EH (cell line): ENCODE measurements at regions not wholly inside any gene's neighbourhood (a gene's known extent, or its start where the extent isn't known, plus 50 kb on each side); places are given as distances from the start of the nearest gene placed in this dataset.
"Not testable (repeated sequence)": the region's sequence is repeated elsewhere in the genome, so short reads cannot be mapped to it uniquely, and the experiment has no call there.

Experiments
- DNase-seq: peaks from one replicate; pipeline ENCODE4 v3.0.0-alpha.2; 2015; ENCODE audit warnings: low read depth

DNA sequence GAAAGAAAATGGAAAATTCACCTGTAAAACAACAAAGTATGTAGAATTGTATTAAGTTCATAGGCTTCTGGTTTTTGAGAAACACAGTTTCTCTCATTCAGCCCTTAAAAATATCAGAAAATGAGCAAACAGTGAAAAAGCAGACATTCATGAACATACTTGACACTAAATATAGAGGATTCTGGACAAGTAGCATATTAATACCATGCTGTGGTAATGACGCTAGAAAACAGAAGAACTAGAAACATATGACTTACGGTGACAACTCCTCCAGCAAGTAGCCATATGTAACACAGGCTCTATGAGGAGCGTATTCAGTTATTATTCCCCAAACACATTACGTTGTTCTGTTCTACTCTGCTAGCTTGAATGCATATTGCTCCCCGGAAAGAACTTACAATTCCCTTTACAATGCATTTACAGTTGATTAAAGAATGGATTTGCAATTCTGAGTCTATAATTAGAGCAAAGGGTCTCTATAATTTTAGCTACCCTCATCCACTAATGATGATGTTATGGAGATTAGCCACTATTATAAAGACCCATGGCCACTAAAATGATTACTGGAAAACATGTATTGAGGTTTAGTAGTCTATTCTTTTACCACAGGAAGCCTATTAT, 672.1 kb downstream of the EFNB2 start:
- DNase-seq: no peak

DNA sequence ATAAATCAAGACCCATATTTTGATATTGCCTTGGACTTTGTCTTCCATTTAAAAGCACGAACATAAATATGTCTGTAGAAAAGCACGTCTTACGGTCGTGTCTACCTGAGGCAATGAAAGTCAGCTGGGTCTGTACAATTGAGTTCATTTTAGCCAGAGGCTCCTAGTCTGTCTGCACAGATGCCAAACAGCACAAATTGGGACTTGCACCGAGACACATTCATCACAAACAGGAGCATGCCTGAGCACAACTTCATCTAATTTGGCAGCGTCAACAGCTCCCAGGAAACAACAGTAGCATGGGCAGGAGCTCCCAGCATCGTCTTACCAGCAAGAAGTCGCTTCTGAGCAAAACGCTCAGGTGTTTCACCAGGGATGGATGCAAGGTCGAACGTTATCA, 687.0 kb downstream of the EFNB2 start:
- DNase-seq: no peak

DNA sequence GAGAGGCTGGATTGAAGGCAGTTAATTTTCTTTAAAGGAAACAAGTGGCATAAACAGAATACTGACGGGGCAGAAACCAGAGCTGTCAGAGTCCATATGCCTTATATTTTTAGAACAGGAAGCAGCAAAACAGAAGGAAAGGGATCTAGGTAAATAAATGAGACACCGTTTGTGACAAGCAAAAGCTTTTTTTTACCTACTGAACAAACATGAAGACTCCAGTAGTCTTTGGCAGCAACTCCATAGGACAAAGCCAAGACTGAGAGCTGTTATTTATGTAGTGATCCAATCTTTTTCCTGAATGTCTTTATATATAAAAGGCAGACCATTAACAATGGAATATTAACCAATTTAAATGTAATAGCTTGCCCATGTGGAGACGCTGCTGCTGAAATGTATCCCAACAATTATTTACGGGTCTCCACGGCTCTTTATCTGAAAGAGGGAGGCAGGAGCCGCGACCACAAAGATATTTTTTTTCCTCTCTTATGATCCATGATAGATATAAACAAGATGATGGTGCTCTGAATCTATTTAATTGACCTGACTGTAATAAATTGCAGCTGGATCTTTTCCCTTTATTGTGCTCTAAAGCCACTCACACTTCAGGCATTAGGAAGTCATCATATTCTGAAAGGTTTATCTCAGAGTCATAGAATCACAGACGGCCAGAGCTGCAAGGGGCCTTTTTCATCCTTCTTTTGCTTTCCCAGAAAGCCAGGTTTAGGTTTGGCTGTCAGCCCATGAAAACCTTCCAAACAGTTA, 687.8 kb downstream of the EFNB2 start:
- DNase-seq: no peak

DNA sequence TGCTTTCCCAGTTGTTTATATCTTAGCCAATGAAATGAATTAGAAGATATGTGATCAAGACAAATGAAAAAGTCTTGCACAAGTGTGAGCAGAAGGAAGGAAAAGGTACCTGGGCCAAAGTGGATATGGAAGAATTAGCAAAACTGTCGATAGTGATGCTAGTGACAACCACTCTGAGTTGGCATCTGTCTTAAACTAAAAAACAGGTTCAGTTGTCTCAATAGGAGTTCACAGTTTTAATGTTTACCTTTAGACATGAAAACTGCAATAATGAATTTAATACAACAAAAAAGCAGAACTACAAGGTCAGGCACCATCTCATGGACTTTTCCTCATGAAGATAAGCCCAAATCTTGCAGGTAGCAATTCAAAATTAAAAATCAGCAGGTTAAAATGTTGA, 688.5 kb downstream of the EFNB2 start:
- DNase-seq: no peak

DNA sequence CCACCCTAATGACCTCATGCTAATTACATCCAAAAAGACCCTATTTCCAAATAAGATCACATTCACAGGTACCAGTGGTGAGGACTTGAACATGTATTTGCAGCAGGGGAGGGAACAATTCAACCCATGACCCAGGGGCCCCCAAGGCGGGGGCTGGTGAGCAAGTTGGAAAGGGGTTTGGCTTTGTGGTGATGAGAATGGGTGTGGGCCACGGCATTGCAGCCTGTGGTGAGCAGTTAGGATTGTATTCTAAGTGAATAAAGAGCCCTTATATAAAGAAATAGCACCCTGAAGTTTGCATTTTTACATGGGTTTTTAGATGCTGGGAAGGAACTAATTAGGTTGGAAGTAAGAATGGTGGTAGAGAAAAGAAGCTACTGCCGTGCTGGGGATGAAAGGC, 694.2 kb downstream of the EFNB2 start:
- DNase-seq: no peak

DNA sequence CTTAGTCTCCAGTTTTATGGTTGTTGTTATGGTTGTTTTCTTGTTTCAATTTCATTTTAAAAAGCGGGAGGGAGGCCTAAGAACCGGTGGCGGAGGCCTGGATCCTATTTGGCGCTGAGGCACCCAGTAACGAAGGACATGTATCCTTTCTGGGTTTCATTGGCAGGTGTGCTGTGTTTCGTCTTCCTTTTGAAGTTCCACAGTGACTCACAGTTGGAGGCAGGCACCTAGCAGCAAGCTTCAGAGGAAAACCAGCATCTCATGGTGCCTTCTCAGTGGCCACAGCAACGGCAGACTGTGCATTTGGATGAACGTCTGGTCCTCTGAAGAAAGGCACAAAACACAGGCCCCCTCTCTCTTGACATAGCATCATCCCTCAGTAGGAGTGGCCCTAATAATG, 697.2 kb downstream of the EFNB2 start:
- no peak for DNase-seq

DNA sequence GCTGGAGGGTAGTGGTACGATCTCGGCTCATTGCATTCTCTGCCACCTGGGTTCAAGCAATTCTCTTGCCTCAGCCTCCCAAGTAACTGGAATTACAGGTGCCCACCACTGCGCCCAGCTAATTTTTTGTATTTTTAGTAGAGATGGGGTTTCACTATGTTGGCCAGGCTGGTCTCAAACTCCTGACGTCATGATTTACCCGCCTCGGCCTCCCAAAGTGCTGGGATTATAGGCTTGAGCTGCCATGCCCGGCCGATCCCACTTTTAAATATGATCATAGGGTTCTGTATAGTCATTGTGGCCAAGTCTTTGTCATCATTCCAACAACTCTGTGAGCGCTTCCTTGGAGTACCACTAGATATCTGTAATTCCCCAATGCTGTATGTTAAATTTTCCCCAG, 698.2 kb downstream of the EFNB2 start:
- not testable (repeated sequence) for DNase-seq

DNA sequence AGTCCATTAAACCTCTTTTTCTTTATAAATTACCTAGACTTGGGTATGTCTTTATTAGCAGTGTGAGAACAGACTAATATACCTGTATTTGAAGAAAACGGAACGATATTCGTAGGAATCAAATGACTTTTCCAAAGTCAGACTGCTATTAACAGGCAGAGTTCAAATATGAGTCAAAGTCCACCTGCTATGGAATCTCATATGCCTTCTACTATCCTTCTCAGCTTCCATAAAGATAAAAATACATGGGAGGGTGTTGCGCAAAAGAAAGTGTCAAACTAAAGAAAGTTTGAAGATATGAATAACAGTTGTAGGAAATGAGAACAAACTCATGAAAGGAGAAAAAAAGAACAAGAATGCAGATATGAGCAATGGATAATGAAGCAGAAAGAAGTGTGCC, 704.6 kb downstream of the EFNB2 start:
- DNase-seq: no peak

DNA sequence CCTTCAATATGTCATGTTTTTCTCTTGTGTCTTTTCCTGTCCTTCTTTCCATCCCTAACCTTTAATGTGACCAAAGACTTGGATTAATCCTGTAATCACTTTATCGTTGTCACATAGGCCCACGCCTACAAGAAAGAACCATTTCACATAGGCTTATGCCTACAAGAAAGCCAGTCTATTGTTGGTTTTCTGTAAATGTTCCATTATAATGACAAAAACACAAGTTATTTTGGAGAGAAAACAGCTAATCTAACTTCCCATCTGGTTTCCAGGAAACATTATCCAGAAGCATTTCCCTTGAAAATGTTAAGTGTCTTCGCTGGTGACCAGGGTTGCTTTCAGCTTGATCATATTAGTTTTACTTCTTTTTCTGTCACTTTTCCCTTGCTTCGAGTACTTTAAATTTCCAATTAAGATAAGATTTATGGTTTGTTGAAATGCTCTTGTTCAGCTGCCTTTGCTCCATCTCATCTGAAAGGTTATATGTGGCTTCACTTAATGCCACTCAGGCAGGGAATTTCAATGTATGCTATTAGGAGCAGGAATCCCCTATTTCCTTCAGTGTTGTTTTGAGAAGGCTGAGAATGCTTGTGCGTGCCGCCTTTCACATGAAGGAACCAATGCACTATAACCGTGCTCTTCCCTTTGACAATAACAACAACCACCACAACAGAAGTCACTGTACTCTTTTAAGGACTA, 708.2 kb downstream of the EFNB2 start:
- no peak for DNase-seq

DNA sequence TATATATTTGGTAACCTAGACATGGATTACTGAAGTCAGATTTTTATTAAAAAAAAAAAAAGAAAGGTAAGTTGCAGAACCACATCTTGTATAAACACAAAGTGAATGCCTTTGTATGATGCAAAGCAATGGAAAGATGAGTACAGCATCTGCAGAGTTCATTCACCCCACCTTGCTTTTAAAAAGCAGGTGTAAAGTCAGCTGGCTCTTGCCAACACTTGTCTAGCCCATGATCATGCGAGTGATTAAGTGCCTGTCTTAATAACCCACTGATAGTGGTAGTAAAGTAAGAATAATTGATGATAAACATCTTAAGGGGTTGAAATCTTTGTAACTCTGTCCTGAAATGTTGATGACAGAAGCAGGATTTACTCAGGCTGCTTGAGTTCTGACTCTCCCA, 710.4 kb downstream of the EFNB2 start:
- DNase-seq: no peak

DNA sequence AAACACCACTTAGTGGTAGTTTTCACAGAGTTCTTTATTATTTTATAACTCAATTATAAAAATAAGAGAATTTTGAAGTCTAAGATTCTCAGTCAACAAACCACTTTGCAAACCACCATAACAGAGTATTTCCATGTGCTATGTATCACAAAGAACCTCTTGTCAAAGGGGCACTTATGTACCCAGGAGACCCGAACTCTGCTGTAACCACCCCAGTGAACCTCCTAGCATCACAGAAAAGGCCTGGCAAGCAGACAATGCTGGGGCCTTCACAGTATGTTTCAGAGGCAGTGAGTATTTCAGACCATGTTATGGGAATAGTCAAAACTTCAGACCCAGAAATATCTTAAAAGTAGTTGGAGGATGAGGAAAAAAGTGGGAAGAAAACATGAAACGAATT, 714.1 kb downstream of the EFNB2 start:
- no peak for DNase-seq

DNA sequence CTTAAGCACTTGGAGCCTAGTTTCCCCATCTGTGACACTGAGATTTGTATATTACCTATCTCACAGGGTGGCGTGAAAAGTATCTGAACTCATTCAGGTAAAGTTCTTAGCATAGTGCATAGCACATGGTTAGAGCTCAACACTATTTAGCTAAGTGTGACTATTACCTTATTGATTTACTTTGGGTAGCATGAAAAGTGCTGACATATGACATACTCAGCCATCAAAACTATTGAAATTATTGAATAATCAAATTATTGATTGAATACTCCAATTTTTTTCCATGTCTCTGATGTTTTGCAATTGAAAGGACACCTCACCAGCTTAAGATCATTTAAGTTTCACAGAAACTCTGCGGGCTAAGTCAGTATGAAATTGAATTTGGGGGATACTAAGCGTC, 715.0 kb downstream of the EFNB2 start:
- DNase-seq: no peak

DNA sequence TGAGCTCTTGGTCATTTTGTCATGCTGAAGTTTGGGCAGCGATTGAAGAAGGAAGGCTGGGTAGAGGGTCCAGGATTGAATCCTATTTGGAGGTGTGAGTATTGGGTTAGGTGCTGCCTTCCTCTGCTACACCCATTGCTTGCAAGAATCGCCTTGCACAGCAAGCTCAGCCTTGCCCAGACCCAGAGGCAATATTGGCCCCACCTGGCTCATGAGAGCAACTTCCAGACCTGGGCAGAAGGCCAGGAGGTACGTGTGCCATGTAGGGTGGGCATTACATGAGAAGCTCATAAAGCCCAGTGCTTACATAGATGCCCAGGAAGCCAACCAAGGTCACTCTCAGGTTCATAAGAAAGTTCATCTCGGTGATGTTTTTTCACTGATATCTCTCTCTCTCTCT, 718.0 kb downstream of the EFNB2 start:
- no peak for DNase-seq

DNA sequence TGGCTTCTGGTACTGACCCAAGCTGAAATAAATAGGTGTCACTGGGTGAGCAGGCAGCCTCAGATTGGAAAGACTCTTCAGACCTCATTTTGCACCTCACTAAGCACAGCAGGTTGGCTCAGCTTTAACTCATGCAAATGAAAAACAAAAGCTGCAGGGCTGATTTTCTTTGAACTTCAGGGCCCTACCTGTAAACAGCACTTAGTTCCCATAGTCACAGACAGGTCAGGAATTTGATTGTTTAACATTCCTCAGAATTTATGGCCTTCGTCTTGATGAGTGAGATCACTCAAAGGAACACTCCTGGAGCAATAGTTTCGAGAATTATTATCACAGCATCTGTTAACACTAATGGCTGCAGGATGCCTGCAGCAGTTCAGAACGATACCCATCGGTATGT, 718.5 kb downstream of the EFNB2 start:
- no peak for DNase-seq

DNA sequence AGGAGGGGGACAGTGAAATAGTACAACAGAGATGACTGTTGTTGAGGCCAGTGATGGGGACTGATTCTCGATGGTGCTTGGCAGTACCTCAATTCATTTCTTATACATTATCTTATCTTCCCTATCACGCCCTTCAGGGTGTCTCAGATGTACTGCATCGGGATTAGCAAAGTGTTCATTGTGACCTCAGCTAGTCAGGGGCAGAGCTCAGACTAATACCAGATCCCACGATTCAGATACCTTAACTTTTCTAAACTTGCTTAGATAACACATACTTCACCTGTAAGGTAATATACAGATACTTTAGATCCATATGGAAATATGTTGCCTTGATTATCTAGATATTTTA, 720.6 kb downstream of the EFNB2 start:
- DNase-seq: no peak

DNA sequence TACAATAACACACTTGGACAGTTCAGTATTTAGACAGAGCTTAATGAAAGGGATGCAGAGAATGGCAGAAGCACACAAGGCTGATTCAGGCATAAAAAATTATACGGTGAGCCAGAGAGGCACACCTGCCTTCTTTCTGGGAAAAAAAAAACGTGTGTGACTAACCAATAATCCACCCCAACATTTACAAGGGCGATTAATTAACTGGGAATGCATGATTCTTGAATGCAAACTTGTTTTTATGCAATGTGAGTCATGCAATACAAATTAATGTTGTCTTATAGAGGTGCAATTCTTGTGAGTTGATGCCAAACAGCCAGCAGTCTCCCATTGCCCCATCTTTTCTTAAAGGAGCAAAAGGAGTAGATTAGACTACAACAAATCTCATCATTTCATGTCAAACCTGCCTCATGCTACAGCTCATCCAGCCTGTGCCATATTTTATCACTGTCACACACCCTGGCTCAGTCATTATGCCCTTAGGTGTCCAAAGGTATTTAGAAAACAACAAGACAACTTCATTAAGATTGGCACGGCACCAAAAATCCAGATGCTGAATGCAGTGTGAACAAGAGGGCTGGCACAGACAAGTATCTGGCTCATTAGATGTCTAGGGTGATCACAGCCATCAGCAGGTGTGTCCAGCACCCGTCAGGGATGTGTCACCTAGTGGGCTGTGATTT, 721.1 kb downstream of the EFNB2 start:
- no peak for DNase-seq

DNA sequence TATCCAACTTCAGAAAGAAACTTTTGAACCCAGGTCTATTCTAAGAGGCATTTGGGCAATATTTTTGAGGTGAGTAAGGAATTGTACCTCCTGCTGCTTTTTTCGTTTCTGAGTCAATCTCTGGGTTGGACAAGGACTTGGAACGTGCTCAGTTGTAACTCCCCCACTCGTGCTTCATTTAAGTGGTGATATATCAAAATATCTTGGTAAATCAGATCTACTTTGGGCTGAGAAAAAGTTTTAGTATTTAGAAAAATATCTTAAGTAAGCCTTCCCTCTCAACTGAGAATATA, 728.9 kb downstream of the EFNB2 start:
- no peak for DNase-seq

DNA sequence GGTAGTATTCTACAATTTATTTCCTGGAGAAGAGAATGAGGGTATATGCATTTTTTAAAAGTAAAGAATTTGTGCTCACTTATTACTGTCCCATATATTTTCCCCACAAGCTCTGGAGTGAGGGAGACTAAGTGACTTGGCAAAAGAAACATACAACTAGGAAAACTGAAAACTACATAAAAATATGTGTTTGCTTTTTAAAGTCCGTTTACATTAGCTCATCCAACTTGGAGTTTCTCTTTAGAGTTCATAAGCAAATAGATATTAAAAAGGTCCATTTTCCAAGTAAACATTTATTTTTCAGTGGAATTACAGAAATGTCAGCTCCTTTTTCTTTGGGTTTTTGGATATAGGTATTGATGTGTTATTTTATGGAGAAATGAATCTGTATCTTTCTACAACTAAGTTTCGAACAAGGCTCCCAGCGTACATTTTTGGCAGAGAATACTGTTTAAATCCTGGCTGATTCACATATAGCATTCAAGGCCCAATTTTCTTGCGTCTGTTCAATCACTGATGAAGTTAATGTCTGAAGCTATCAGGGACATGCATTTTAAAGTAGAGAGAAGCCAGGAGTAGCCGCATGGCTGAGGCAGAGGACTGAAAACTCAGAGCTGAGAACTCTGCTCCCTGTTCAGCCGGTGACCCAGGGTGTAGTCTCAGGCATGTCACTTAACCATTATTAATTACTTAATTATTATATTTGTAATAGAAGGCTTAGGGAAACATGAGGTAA, 729.4 kb downstream of the EFNB2 start:
- DNase-seq: no peak

DNA sequence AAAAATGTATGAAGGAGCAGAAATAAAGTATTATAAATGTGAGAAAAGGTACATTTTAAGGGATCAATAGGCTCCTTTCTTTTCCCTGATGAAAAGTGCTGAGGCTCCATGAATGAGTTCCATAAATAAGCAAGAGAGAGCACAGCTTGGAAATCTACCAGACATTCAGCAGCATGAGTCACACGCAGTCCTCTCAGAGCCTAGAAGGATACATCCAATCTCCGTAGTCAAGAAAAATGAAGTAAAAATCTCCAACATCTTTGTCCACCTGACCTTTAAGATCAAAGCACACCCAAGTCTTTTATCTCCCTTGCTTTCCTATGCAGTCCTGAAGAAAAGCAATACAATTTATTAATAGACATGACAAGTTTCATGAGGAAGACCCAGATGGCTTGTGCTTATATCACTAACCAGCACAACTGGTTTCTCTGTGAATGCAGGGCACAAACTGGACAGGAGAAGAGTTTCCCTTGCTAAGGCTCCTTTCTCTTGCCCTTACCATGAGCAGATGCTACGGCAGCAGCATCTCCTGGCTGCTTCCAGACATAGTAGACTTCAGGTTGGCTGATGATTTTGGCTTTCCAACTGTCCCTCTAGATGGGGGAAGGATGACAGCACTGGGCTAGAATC, 730.8 kb downstream of the EFNB2 start:
- peak; percentile 10 for DNase-seq

DNA sequence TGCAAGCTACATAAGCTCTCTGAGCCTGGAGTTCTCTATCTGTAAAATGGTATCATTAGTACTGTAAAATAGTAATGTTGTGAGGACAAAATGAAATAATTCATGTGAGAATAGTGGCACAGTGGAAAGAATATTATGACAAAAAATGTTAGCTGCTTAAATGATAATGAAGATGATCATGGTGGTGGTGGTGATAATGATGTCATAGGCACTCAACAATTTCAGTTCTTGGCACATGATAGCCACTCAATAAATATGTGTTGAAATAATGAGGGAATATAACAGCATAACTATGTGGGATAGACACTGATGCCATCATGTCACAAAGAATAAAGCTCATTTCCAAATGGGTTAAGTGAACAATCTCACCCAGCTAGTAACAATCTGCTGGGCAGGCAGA, 736.3 kb downstream of the EFNB2 start:
- DNase-seq: no peak

DNA sequence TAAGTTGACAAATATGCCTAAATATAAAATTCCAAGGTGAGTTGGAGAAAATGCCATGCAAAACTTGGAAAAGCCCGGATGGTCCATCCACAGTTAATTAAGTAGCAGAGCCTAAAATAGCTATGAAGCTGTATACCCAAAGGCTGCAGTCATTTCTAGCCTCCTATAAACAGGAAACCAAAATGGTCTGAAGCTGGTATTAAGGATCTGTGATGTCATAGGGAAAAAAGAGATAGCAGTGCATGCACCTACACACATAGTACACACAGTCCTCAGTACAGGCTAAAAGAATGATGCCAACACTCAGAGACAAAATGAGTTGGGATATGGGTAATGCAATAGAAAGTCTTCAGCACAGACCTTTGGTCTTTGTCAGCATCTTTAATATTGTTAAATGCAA, 736.9 kb downstream of the EFNB2 start:
- DNase-seq: no peak

DNA sequence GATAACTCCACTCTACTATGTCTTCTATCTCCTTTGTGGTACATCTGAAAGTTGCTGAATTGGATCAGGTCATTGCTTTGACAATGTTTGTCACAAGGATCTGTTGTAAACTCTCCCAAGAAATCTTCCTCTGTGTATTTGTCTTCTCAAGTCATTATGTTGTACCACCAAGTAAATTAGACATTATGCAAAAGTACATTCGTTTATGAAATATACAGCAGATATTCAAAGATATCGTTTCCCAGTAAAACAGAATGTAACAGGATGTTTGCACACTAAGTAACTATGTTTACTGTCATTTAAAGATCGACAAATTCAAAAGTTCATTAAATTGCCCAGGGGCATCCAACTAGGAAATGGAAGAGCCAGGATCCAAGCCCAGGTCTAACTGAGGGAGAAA, 739.4 kb downstream of the EFNB2 start:
- no peak for DNase-seq
